Stimulated activated CD4-positive, alpha-beta T cell treated with anti-CD3 and anti-CD28 coated beads, Interleukin-1b, Interleukin-23, amount 100 ng/mL, for 4 hours (primary cell): ENCODE measurements at regions not wholly inside any gene's neighbourhood (a gene's known extent, or its start where the extent isn't known, plus 50 kb on each side); places are given as distances from the start of the nearest gene placed in this dataset.
"Not testable (repeated sequence)": the region's sequence is repeated elsewhere in the genome, so short reads cannot be mapped to it uniquely, and the experiment has no call there.

Experiments used
- DNase-seq, 2 donors: peaks; one replicate each; pipeline ENCODE4 v3.0.0-alpha.2; 2020; ENCODE audit warnings: low read depth in 2 of 2

DNA sequence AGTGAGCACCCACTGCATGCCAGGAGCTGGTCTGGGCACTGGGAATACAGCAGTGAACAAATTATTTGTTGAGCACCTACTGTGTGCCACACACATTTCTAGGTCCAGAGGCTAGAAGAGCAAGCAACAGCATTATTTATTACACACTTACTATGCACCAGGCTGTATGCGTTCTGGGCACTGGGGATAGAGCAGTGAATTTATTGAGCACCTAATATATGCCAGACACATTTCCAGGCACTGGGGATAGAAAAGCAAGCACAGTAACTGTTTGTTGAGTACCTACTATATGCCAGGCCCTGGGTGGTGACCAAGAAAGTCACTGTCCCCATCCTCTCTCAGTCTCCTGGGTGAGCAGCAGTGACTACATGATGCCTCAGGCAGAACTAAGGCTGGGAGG, 107.5 kb upstream of the NCOR2 start:
- no peak for DNase-seq

DNA sequence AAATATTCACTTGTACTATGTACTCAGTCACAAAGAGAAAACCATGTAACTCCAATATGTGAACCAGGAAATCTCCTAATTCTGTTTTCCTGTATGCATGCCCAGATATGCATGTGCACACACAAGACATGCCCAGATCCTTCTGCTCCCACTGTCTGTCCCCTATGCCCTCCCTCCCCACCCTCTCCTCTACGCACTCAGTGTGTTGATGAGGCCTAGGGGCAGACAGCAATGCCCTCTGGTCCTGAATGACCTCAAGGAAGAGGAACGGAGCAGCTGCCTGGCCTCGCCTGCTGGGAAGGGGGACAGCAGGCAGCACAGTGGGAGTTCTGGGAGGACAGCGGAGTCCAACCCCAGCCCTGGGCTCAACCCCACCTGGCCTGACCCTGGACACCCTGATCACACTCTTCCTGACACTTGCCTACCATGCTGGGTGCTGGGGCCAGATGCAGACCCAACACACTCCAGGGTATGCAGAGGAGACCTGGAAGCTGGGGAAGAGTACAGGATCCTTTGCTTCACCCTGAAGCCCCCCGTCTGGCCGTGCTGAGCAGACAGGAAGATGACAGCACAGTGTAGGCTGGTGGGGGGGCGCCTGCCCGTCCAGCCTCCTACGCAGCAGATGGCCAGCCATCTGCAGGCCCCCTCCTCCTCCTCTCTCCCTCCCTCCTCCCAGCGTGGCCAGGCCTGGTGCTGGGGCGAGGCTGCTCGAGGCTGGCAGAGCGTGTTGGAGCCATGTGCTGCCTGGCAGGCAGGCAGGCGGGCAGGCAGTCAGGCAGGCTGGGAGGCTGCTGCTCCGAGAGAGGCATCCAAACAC, 106.6 kb upstream of the NCOR2 start:
- no peak for DNase-seq

DNA sequence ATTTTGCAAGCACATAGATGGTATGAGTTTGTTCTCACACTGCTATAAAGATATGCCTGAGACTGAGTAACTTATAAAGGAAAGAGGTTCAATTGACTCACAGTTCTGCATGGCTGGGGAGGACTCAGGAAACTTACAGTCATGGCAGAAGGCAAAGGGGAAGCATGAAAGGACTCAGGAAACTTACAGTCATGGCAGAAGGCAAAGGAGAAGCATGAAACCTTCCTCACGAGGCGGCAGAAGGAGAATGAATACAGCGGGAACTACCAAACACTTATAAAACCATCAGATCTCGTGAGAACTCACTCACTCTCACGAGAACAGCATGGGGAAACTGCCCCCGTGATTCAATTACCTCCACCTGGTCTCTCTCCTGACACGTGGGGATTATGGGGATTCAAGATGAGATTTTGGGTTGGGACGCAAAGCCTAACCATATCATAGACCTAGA, 101.9 kb upstream of the NCOR2 start:
- DNase-seq = not testable (repeated sequence)

DNA sequence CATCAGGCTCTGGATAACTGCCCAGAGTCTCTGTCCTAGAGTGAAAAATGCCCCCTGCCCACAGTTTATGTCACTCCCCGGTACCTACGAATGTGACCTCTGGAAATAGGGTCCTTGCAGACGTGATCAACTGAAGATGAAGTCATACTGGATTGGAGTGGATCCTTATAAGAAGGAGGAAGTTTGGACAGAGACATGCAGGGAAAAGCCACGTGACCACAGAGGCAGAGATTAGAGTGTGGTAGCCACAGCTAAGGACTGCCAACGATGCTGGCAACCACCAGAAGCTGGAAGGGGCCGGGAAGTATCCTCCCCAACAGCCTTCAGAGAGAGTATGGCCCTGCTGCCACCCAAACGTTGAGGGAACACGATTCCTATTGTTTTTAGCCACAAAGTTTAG, 101.2 kb upstream of the NCOR2 start:
- no peak for DNase-seq

- DNase-seq = no peak
Measured at GRCh38 chr12:124667506-124668326, 100.3 kb upstream of the NCOR2 start.

- no peak for DNase-seq
Measured at GRCh38 chr12:124666722-124667259, 99.4 kb upstream of the NCOR2 start.

DNA sequence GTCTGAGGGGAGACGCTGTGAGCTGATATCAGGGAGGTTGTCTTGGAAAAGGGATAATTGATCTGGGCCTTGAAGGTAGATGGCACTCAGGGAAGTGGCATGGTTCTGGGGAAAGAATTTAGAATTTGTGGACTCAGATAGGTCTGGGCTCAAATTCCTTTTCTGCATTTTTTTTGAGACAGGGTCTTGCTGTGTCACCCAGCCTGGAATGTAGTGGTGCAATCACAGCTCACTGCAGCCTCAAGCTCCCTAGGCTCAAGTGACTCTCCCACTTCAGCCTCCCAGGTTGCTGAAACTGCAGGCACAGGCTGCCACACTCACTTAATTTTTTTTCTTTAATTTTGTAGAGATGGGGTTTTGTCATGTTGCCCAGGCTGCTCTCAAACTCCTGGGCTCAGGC, 98.1 kb upstream of the NCOR2 start:
- DNase-seq = no peak

GRCh38 chr12:124664395-124665111, 97.1 kb upstream of the NCOR2 start:
- DNase-seq = no peak

DNA sequence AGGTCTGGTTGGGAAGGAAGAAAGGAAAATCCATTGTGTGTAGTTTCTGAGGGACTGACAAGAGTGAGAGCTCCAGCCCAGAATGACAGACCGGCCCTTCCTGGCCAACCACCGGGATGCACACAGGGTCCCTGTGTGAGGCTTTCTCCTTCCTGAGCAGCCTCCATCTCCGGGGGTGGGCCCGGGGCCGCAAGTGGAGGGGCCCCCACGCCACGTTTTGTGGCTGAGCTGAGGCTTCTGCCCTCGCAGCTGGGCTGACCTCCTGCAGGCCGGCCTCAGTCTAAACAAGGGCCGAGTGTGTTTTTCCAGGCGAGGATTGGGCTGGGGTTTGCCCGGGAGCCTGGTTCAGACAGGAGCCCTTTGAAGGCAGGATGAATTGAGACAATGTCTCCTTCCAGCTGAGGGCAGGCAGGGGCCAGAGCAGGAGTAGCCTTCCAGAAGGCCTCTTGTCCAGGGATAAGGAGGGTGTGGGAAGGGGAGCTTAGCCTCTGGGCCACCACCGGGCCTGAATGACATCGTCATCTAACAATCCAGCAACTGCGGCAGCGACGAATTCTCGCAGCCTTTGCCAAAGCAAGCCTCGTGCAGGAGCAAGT, 96.5 kb upstream of the NCOR2 start:
- no peak for DNase-seq

GRCh38 chr12:124663206-124663605, 95.8 kb upstream of the NCOR2 start:
- DNase-seq = no peak

- no peak for DNase-seq
Measured at GRCh38 chr12:124661341-124661740, 93.9 kb upstream of the NCOR2 start.

- DNase-seq = no peak
Measured at GRCh38 chr12:124660851-124661250, 93.4 kb upstream of the NCOR2 start.

GRCh38 chr12:124658806-124659402, 91.5 kb upstream of the NCOR2 start:
- no peak for DNase-seq

- no peak for DNase-seq
Measured at GRCh38 chr12:124658302-124658701, 90.9 kb upstream of the NCOR2 start.

GRCh38 chr12:124656947-124657434, 89.6 kb upstream of the NCOR2 start:
- DNase-seq = no peak

GRCh38 chr12:124655698-124656516, 88.5 kb upstream of the NCOR2 start:
- DNase-seq = no peak

DNA sequence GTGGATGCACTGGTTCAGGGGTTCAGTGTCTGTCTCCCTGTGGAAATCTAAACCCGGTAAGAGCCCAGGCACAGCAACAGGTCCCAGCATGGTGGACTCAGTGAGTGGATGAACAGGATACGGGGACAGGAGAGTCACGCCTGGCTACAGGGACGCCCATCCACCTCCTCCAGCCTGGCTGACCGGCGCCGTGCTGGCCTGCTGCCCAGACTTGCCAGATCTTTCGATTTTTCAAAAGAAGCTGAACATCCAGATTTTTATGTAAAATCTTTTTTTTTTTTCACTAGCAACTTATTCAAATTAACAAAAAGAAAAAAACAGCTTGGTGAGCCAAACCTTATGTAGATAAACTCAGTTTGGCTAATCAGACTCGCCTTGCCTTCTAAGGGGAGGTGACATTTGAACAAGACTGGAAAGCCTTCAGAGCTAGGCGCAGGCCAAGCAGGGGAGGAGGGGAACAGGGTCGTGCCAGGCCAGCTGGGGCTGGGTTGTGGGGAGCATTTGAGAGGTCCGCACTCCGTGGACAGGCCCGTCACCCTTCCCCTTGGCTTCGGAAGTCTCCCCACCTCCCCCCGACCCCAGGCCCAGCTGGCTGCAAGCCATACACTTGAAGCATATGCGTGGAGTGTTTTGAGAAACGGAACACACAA, 87.8 kb upstream of the NCOR2 start:
- no peak for DNase-seq

DNA sequence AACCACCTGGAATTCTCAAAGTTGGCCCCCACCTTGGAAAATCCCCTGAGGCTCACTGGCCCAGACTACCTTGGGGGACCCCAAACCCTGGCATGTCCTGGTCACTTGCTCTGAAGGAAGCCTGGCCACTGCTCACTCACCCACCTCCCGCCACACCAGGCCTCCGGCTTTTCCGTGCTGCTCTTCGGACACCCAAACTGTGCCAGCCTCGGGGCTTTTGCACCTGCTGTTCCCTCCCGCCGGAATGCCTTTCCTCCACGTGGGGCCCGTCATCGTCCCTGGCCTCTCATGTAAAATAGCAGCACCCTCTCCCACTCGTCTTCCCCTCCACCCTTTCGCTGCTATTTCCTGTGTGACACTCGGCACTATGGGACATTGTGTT, 87.2 kb upstream of the NCOR2 start:
- no peak for DNase-seq

DNA sequence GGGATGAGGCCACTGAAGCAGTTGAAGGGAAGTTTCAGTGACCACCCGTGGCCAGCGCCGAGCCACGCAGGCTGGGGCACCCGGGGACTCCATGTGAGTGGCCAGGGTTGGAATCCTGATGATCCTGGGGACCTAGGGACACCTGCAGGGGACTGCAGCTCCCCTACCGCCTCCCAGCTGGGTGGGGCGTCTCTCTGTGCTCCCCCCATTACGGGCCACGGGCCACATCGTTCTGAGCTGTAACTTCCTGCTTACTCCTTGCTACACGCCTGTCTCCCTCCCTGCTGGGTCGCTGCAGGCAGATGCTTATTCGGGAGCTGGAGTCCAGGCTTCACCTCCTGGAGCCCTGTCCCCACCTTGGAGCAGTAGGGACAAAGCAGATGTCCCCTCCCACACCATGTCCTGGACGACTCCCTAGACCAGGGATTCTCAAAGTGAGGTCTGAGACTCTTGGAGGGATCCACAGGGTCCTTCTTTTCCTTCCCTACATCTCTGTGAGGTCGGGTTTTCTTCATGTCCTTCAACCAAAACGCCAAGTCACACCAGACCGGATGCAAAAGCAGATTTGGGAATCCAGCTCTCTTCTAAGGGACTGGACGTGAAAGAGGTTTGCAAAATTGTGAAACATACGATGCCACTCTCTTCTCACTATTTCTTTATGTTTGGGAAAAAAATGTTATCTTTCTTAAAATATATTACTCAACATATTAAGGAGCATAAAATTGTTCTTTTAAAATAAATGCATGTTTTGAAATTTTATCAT, 85.9 kb upstream of the NCOR2 start:
- no peak for DNase-seq
